ENCODE measurements at regions not wholly inside any gene's neighbourhood (a gene's known extent, or its start where the extent isn't known, plus 50 kb on each side); places are given as distances from the start of the nearest gene placed in this dataset.
"Not testable (repeated sequence)": the region's sequence is repeated elsewhere in the genome, so short reads cannot be mapped to it uniquely, and the experiment has no call there.

GRCh38 chr10:2340831-2341647 is 603.7 kb upstream of the ADARB2 start:
- DNase-seq (ENCODE audit: low spot score) = no peak

- no peak for DNase-seq (ENCODE audit: low spot score)
These were observed 598.3 kb upstream of the ADARB2 start for GRCh38 chr10:2335626-2336025.

GRCh38 chr10:2334575-2334974 is 597.2 kb upstream of the ADARB2 start:
- no peak for DNase-seq (ENCODE audit: low spot score)

- no peak for DNase-seq (ENCODE audit: low spot score)
These were observed 591.8 kb upstream of the ADARB2 start for GRCh38 chr10:2329082-2329481.

- no peak for DNase-seq (ENCODE audit: low spot score)
These were observed 589.1 kb upstream of the ADARB2 start for GRCh38 chr10:2326411-2326810.

GRCh38 chr10:2315045-2315485 is 577.7 kb upstream of the ADARB2 start:
- not testable (repeated sequence) for DNase-seq (ENCODE audit: low spot score)

GRCh38 chr10:2306081-2306480 is 568.8 kb upstream of the ADARB2 start:
- no peak for DNase-seq (ENCODE audit: low spot score)

- no peak for DNase-seq (ENCODE audit: low spot score)
These were observed 565.8 kb upstream of the ADARB2 start for GRCh38 chr10:2303169-2303568.

GRCh38 chr10:2301227-2301626 is 563.9 kb upstream of the ADARB2 start:
- DNase-seq (ENCODE audit: low spot score) = no peak

- DNase-seq (ENCODE audit: low spot score) = no peak
These were observed 562.9 kb upstream of the ADARB2 start for GRCh38 chr10:2300231-2300630.

- no peak for DNase-seq (ENCODE audit: low spot score)
These were observed 559.0 kb upstream of the ADARB2 start for GRCh38 chr10:2296179-2296891.

GRCh38 chr10:2294739-2295138 is 557.4 kb upstream of the ADARB2 start:
- no peak for DNase-seq (ENCODE audit: low spot score)

- DNase-seq (ENCODE audit: low spot score) = no peak
These were observed 546.7 kb upstream of the ADARB2 start for GRCh38 chr10:2284071-2284470.

- DNase-seq (ENCODE audit: low spot score) = no peak
These were observed 544.9 kb upstream of the ADARB2 start for GRCh38 chr10:2282202-2282601.

GRCh38 chr10:2280713-2281300 is 543.5 kb upstream of the ADARB2 start:
- no peak for DNase-seq (ENCODE audit: low spot score)

- no peak for DNase-seq (ENCODE audit: low spot score)
These were observed 542.4 kb upstream of the ADARB2 start for GRCh38 chr10:2279711-2280110.

- no peak for DNase-seq (ENCODE audit: low spot score)
These were observed 541.0 kb upstream of the ADARB2 start for GRCh38 chr10:2278363-2278762.

GRCh38 chr10:2263561-2263960 is 526.2 kb upstream of the ADARB2 start:
- no peak for DNase-seq (ENCODE audit: low spot score)

GRCh38 chr10:2262878-2263277 is 525.6 kb upstream of the ADARB2 start:
- no peak for DNase-seq (ENCODE audit: low spot score)

GRCh38 chr10:2262333-2262732 is 525.0 kb upstream of the ADARB2 start:
- DNase-seq (ENCODE audit: low spot score) = no peak

GRCh38 chr10:2256241-2256640 is 518.9 kb upstream of the ADARB2 start:
- no peak for DNase-seq (ENCODE audit: low spot score)

- no peak for DNase-seq (ENCODE audit: low spot score)
These were observed 514.8 kb upstream of the ADARB2 start for GRCh38 chr10:2252096-2252495.

- DNase-seq (ENCODE audit: low spot score) = no peak
These were observed 514.3 kb upstream of the ADARB2 start for GRCh38 chr10:2251631-2252030.

Data from GM03348 (cell line).